H9 (cell line): ENCODE measurements at regions not wholly inside any gene's neighbourhood (a gene's known extent, or its start where the extent isn't known, plus 50 kb on each side); places are given as distances from the start of the nearest gene placed in this dataset.

ENCODE experiments used
- DNase-seq: peaks from one replicate; pipeline ENCODE4 v3.0.0-alpha.2; 2017
- H2AFZ ChIP-seq: one replicate; pipeline ENCODE4 v1.6.1; 2013; ENCODE audit warnings: mild to moderate bottlenecking, low read length, control low read depth, moderate library complexity
- H2AK5ac ChIP-seq: 2 replicates; pipeline ENCODE4 v1.6.1; 2013; ENCODE audit warnings: low read length, control low read depth, mixed read lengths; ENCODE audit not compliant: insufficient read length
- H2BK120ac ChIP-seq: one replicate; pipeline ENCODE4 v1.6.1; 2013; ENCODE audit warnings: low read depth, mild to moderate bottlenecking, low read length, control low read depth, inconsistent platforms; ENCODE audit not compliant: poor library complexity, severe bottlenecking
- H2BK12ac ChIP-seq: 2 replicates; pipeline ENCODE4 v1.6.1; 2013; ENCODE audit warnings: low read length, control low read depth, mixed read lengths, low read depth; ENCODE audit not compliant: insufficient read length
- H2BK15ac ChIP-seq: 2 replicates; pipeline ENCODE4 v1.6.1; 2013; ENCODE audit warnings: low read depth, low read length, control low read depth
- H2BK20ac ChIP-seq: one replicate; pipeline ENCODE4 v1.6.1; 2013; ENCODE audit warnings: low read depth, mild to moderate bottlenecking, low read length, control low read depth, inconsistent platforms; ENCODE audit not compliant: poor library complexity, severe bottlenecking
- H2BK5ac ChIP-seq: 2 replicates; pipeline ENCODE4 v1.6.1; 2013; ENCODE audit warnings: low read length, control low read depth, mixed read lengths; ENCODE audit not compliant: insufficient read length
- H3K14ac ChIP-seq: 2 replicates; pipeline ENCODE4 v1.6.1; 2013; ENCODE audit warnings: low read length, control low read depth; ENCODE audit not compliant: insufficient read depth
- H3K18ac ChIP-seq: 2 replicates; pipeline ENCODE4 v1.6.1; 2013; ENCODE audit warnings: low read depth, mild to moderate bottlenecking, mixed read lengths, low read length, control low read depth; ENCODE audit not compliant: insufficient read length
- H3K23ac ChIP-seq: 2 replicates; pipeline ENCODE4 v1.6.1; 2013; ENCODE audit warnings: low read length, control low read depth, mixed read lengths, low read depth; ENCODE audit not compliant: insufficient read length
- H3K23me2 ChIP-seq: 2 replicates; pipeline ENCODE4 v1.6.1; 2013; ENCODE audit warnings: low read depth, mild to moderate bottlenecking, mixed read lengths, low read length, control low read depth; ENCODE audit not compliant: insufficient read length, poor library complexity, severe bottlenecking
- H3K27ac ChIP-seq: 2 replicates; pipeline ENCODE4 v1.5.1; 2013; ENCODE audit warnings: low read length, control low read depth, mixed read lengths, low read depth; ENCODE audit not compliant: insufficient read length
- H3K27me3 ChIP-seq: 2 replicates; pipeline ENCODE4 v1.6.1; 2013; ENCODE audit warnings: low read length, control low read depth, inconsistent platforms; ENCODE audit not compliant: insufficient read depth
- H3K4ac ChIP-seq: 2 replicates; pipeline ENCODE4 v1.6.1; 2013; ENCODE audit warnings: low read depth, mild to moderate bottlenecking, control low read depth, inconsistent platforms, low read length, moderate library complexity
- H3K4me1 ChIP-seq: 2 replicates; pipeline ENCODE4 v1.6.1; 2013; ENCODE audit warnings: low read length, control low read depth, inconsistent platforms; ENCODE audit not compliant: insufficient read depth
- H3K4me2 ChIP-seq: 2 replicates; pipeline ENCODE4 v1.6.1; 2013; ENCODE audit warnings: low read length, control low read depth, mixed read lengths; ENCODE audit not compliant: insufficient read length, insufficient read depth
- H3K56ac ChIP-seq: 2 replicates; pipeline ENCODE4 v1.6.1; 2013; ENCODE audit warnings: low read depth, mild to moderate bottlenecking, mixed read lengths, low read length, control low read depth; ENCODE audit not compliant: insufficient read length
- H3K79me1 ChIP-seq: 2 replicates; pipeline ENCODE4 v1.6.1; 2013; ENCODE audit warnings: low read depth, mild to moderate bottlenecking, moderate library complexity, low read length, control low read depth, inconsistent platforms; ENCODE audit not compliant: insufficient read depth, poor library complexity, severe bottlenecking
- H3K79me2 ChIP-seq: 2 replicates; pipeline ENCODE4 v1.6.1; 2013; ENCODE audit warnings: low read length, control low read depth, inconsistent platforms; ENCODE audit not compliant: insufficient read depth
- H3K9ac ChIP-seq: 2 replicates; pipeline ENCODE4 v1.6.1; 2013; ENCODE audit warnings: low read length, control low read depth, mixed read lengths; ENCODE audit not compliant: insufficient read length; ENCODE audit errors: extremely low read depth
- H3K9me3 ChIP-seq: one replicate; pipeline ENCODE4 v1.6.1; 2013; ENCODE audit warnings: low read depth, low read length, inconsistent platforms; ENCODE audit not compliant: control insufficient read depth
- H3T11ph ChIP-seq: one replicate; pipeline ENCODE4 v1.6.1; 2013; ENCODE audit warnings: mild to moderate bottlenecking, low read length, control low read depth, inconsistent platforms
- H4K20me1 ChIP-seq: one replicate; pipeline ENCODE4 v1.6.1; 2013; ENCODE audit not compliant: control insufficient read depth, insufficient read length, insufficient read depth
- H4K5ac ChIP-seq: 2 replicates; pipeline ENCODE4 v1.6.1; 2013; ENCODE audit warnings: low read depth, mild to moderate bottlenecking, mixed read lengths, low read length, control low read depth; ENCODE audit not compliant: insufficient read length
- H4K8ac ChIP-seq: replicated peaks from 2 replicates; pipeline ENCODE4 v1.6.1; 2013; ENCODE audit warnings: low read length, control low read depth, mixed read lengths, low read depth; ENCODE audit not compliant: insufficient read length
- H4K91ac ChIP-seq: 2 replicates; pipeline ENCODE4 v1.6.1; 2013; ENCODE audit warnings: low read depth, mild to moderate bottlenecking, moderate library complexity, mixed read lengths, low read length, control low read depth; ENCODE audit not compliant: insufficient read length
- H3K27ac Mint-ChIP-seq, 3 experiments: 2 replicates in 2 of 3; 3 replicates in 1 of 3; pipeline ENCODE4 v1.8.0; 2020 to 2021; ENCODE audit warnings: mixed read lengths in 3 of 3, mild to moderate bottlenecking in 1 of 3, moderate library complexity in 1 of 3
- H3K27me3 Mint-ChIP-seq: 2 replicates; pipeline ENCODE4 v1.8.0; 2021; ENCODE audit warnings: low read depth, mild to moderate bottlenecking, moderate library complexity, mixed read lengths
- H3K36me3 Mint-ChIP-seq, 3 experiments: 2 replicates in 2 of 3; 3 replicates in 1 of 3; pipeline ENCODE4 v1.8.0; 2020 to 2021; ENCODE audit warnings: low read depth in 3 of 3, mixed read lengths in 3 of 3; ENCODE audit not compliant: insufficient read depth in 1 of 3
- H3K4me1 Mint-ChIP-seq, 2 experiments: 2 replicates each; pipeline ENCODE4 v1.8.0; 2020; ENCODE audit warnings: mixed read lengths in 2 of 2
- H3K4me3 Mint-ChIP-seq, 2 experiments: 2 replicates in 1 of 2; 3 replicates in 1 of 2; pipeline ENCODE4 v1.8.0; 2020 to 2021; ENCODE audit warnings: mild to moderate bottlenecking in 2 of 2, mixed read lengths in 2 of 2, moderate library complexity in 1 of 2
- H3K9me3 Mint-ChIP-seq, 2 experiments: 2 replicates in 1 of 2; 3 replicates in 1 of 2; pipeline ENCODE4 v1.8.0; 2020; ENCODE audit warnings: mild to moderate bottlenecking in 2 of 2, mixed read lengths in 2 of 2, moderate library complexity in 1 of 2
- WGBS: extraction: QIAGEN DNeasy Blood & Tissue Kit; methylation state at CpG from one replicate; pipeline ENCODE4 v1.1.7; 2013; ENCODE audit warnings: missing lambda C conversion rate, low lambda C conversion rate, mixed read lengths; ENCODE audit not compliant: insufficient read length; ENCODE audit errors: extremely low coverage; 5-methylcytosine and 5-hydroxymethylcytosine counted together
- TF ChIP-seq, protein P1 (sequence below): fragments of 200-600 bp; sonication (generic); conservative IDR thresholded peaks from 3 replicates; pipeline ENCODE4 v1.8.0; 2021; ENCODE audit warnings: antibody characterized with exemption, mild to moderate bottlenecking

DNA sequence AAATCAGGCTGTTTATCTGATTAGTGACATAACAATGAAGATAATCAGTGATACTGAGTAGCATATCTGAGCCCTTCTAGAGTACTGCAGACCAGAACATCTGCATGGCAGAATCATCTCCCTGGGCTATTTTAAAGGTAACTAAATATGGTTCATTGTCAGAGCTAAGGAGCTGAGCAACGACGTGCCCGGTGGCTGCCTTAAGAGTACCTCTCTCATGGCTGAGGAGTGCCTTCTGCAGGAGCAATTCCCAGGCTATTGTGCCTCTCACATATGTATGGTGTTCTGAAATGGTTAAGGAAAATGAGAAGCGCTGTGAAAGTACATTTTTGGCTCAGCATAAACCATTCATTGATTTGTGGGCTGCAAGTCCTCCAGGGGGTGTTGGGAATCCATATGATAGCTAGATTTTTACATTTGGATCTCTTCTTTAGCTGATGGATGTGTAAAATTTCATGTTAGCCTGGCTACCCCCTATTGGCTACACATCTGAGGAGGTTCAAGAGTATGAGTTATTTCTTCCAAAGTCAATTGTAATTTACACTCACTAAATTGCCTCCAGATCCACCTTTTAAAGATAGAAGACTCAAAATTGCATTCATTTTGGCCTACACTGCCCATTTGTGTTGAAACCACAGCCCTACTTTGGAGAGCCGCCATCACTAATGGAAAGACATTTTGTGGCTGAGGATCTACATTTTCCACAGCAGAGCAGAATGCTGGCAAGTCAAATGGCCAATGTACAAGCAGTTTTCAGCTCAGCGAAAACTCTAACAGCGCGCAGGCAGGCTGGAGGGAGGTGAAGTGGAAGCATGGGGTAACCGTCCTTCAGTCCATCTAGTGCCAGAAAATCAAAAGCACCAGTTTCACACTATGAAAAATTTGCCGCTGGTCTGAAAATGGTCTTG lies 198.0 kb downstream of the SIM1 start:
- TF ChIP-seq, protein P1, sequence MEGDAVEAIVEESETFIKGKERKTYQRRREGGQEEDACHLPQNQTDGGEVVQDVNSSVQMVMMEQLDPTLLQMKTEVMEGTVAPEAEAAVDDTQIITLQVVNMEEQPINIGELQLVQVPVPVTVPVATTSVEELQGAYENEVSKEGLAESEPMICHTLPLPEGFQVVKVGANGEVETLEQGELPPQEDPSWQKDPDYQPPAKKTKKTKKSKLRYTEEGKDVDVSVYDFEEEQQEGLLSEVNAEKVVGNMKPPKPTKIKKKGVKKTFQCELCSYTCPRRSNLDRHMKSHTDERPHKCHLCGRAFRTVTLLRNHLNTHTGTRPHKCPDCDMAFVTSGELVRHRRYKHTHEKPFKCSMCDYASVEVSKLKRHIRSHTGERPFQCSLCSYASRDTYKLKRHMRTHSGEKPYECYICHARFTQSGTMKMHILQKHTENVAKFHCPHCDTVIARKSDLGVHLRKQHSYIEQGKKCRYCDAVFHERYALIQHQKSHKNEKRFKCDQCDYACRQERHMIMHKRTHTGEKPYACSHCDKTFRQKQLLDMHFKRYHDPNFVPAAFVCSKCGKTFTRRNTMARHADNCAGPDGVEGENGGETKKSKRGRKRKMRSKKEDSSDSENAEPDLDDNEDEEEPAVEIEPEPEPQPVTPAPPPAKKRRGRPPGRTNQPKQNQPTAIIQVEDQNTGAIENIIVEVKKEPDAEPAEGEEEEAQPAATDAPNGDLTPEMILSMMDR = no peak
- no peaks in the 10 kb centered on the region for H3K9me3 Mint-ChIP-seq

More for the DNA sequence above, 198.0 kb downstream of the SIM1 start:
- Mint-ChIP-seq H3K27ac (no peak overlapping the region), H3K4me3 (no peak overlapping the region), H3K36me3 (peaks cover 0 to 5% (median 2%) of the 10 kb centered on the region in 3 experiments; a peak in 2 of 7 replicates), H3K27me3 (no peaks in the 10 kb centered on the region; the same call in 1 of the 2 replicates), H3K4me1 (peaks cover 15 to 16% of the 10 kb centered on the region in 2 experiments)
- H2BK12ac ChIP-seq = no peak overlapping the region
- H3K79me1 ChIP-seq = no peaks in the 10 kb centered on the region
- no peak overlapping the region for H2BK15ac ChIP-seq
- no peaks in the 10 kb centered on the region for H4K20me1 ChIP-seq
- H4K8ac ChIP-seq = no peak overlapping the region
- no peak overlapping the region for H3K23ac ChIP-seq
- H4K5ac ChIP-seq = no peak overlapping the region
- H2BK120ac ChIP-seq = peak overlapping the region; percentile 48
- no peak overlapping the region for H3K14ac ChIP-seq
- H3K27me3 ChIP-seq = no peaks in the 10 kb centered on the region
- H3K56ac ChIP-seq = no peak overlapping the region
- H3T11ph ChIP-seq = no peak overlapping the region
- H3K4ac ChIP-seq = no peak overlapping the region
- no peaks in the 10 kb centered on the region for H3K23me2 ChIP-seq
- DNase-seq = no peak
- no peaks in the 10 kb centered on the region for H3K9me3 ChIP-seq
- no CpG with 5 or more reads among the region's 10 CpGs for WGBS
- H2BK20ac ChIP-seq = no peak overlapping the region
- no peak overlapping the region for H3K27ac ChIP-seq
- H3K9ac ChIP-seq = no peak overlapping the region
- H3K4me2 ChIP-seq = no peak overlapping the region
- H2AFZ ChIP-seq = no peak overlapping the region
- H3K4me1 ChIP-seq = peaks cover 7% of the 10 kb centered on the region; the same call in 1 of the 2 replicates
- H2BK5ac ChIP-seq = no peak overlapping the region
- no peak overlapping the region for H2AK5ac ChIP-seq
- no peaks in the 10 kb centered on the region for H3K79me2 ChIP-seq
- H3K18ac ChIP-seq = no peak overlapping the region
- H4K91ac ChIP-seq = no peak overlapping the region
